Keratinocyte (primary cell): ENCODE measurements at regions not wholly inside any gene's neighbourhood (a gene's known extent, or its start where the extent isn't known, plus 50 kb on each side); places are given as distances from the start of the nearest gene placed in this dataset.

ENCODE experiments used
- CTCF ChIP-seq, 3 experiments: IDR thresholded peaks in 1 of 3; conservative IDR thresholded peaks in 1 of 3; optimal IDR thresholded peaks in 1 of 3; 2 replicates in 2 of 3; 3 replicates in 1 of 3; pipeline versions ENCODE3 to v1.5.1; 2011; ENCODE audit warnings: low read length in 3 of 3, mild to moderate bottlenecking in 3 of 3, moderate library complexity in 2 of 3, control low read depth in 1 of 3, inconsistent platforms in 1 of 3; ENCODE audit not compliant: insufficient read depth in 2 of 3; ENCODE audit errors: extremely low read depth in 1 of 3
- EZH2 ChIP-seq: IDR thresholded peaks from one replicate; pipeline ENCODE4 v1.6.1; 2012; ENCODE audit warnings: inconsistent platforms, mild to moderate bottlenecking, low read length, moderate library complexity

GRCh38 chr20:61055180-61056010, 196.7 kb upstream of the CDH4 start:
- TF ChIP-seq CTCF (optimal IDR thresholded peaks at IDR 0.05 in 1 of 3, IDR thresholded peaks at IDR 0.05 in 1 of 3, conservative IDR thresholded peaks at IDR 0.05 in 1 of 3; ENCODE audit: extremely low read depth in 1 of 3, insufficient read depth in 2 of 3, low read length in 3 of 3) = no peak
- no peak for TF ChIP-seq EZH2
